ENCODE measurements at regions not wholly inside any gene's neighbourhood (a gene's known extent, or its start where the extent isn't known, plus 50 kb on each side); places are given as distances from the start of the nearest gene placed in this dataset.

DNA sequence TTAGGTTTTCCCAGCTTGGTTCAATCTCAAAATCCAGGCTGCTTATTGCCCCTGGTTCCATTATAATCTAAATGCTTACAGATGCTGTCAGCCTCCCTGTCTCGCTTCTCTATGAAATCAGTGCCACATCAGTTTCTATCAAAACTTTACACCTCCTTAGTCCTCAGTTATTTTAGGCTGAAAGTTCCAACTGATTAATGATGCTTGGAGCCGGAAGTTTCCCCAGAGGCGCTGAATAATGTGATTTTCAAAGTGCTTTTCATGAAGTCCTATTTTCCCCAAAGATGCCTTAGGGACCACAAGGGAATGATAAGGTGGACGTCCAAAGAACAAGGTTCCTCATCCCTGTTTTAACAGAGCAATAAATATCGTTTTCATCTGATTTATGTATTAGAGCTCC lies 262.4 kb upstream of the RMST start:
- TF ChIP-seq, protein P1, sequence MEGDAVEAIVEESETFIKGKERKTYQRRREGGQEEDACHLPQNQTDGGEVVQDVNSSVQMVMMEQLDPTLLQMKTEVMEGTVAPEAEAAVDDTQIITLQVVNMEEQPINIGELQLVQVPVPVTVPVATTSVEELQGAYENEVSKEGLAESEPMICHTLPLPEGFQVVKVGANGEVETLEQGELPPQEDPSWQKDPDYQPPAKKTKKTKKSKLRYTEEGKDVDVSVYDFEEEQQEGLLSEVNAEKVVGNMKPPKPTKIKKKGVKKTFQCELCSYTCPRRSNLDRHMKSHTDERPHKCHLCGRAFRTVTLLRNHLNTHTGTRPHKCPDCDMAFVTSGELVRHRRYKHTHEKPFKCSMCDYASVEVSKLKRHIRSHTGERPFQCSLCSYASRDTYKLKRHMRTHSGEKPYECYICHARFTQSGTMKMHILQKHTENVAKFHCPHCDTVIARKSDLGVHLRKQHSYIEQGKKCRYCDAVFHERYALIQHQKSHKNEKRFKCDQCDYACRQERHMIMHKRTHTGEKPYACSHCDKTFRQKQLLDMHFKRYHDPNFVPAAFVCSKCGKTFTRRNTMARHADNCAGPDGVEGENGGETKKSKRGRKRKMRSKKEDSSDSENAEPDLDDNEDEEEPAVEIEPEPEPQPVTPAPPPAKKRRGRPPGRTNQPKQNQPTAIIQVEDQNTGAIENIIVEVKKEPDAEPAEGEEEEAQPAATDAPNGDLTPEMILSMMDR (IDR thresholded peaks at IDR 0.05; ENCODE audit: low read length) = no peak
- TF ChIP-seq EZH2 (IDR thresholded peaks at IDR 0.05; ENCODE audit: borderline replicate concordance, low read length) = no peak
